CD4-positive, alpha-beta memory T cell (primary cell): ENCODE measurements at regions not wholly inside any gene's neighbourhood (a gene's known extent, or its start where the extent isn't known, plus 50 kb on each side); places are given as distances from the start of the nearest gene placed in this dataset.
A peak's percentile ranks its signal among the peaks of the same experiment; 100 is the strongest.

ENCODE experiments used
- CTCF ChIA-PET: fragments of 350-600 bp; sonication (Branson Sonifier 250); formaldehyde crosslinking; loops from one replicate; lab custom pipeline; 2021; ENCODE audit warnings: inconsistent platforms; ENCODE audit not compliant: partially characterized antibody; lab: Charles Lee
- POLR2A ChIA-PET: fragments of 350-600 bp; sonication (Branson Sonifier 250); formaldehyde crosslinking; loops from one replicate; lab custom pipeline; 2021; ENCODE audit not compliant: partially characterized antibody; lab: Charles Lee
- DNase-seq, 5 donors: peaks; one replicate each; pipeline versions ENCODE4 v3.0.0 to v3.0.0-alpha.2; 2020 to 2022; ENCODE audit warnings: mixed read lengths in 1 of 5
- H3K27ac ChIP-seq: one replicate; pipeline ENCODE4 v1.7.0; 2013; ENCODE audit warnings: low read depth, low read length
- H3K27me3 ChIP-seq: 2 replicates; pipeline ENCODE4 v1.7.0; 2013; ENCODE audit warnings: mild to moderate bottlenecking, low read length, moderate library complexity; ENCODE audit not compliant: insufficient read depth
- H3K36me3 ChIP-seq: 2 replicates; pipeline ENCODE4 v1.7.0; 2013; ENCODE audit warnings: mild to moderate bottlenecking, low read length, moderate library complexity; ENCODE audit not compliant: insufficient read depth
- H3K4me1 ChIP-seq: 2 replicates; pipeline ENCODE4 v1.7.0; 2013; ENCODE audit warnings: mild to moderate bottlenecking, low read length, moderate library complexity; ENCODE audit not compliant: insufficient read depth
- H3K4me3 ChIP-seq, 2 donors: one replicate each; pipeline ENCODE4 v1.7.0; 2013; ENCODE audit warnings: low read length in 2 of 2, mild to moderate bottlenecking in 1 of 2
- H3K9me3 ChIP-seq, 2 donors: one replicate each; pipeline ENCODE4 v1.7.0; 2013; ENCODE audit warnings: low read length in 2 of 2, control low read depth in 1 of 2; ENCODE audit not compliant: control insufficient read depth in 1 of 2
- H3K27ac Mint-ChIP-seq, 7 donors: one replicate each; pipeline ENCODE4 v1.8.0; 2020 to 2021; ENCODE audit warnings: mixed read lengths in 7 of 7, mild to moderate bottlenecking in 6 of 7, inconsistent platforms in 3 of 7, moderate library complexity in 3 of 7
- H3K27me3 Mint-ChIP-seq, 2 donors: one replicate each; pipeline ENCODE4 v1.8.0; 2020 to 2021; ENCODE audit warnings: mixed read lengths in 2 of 2
- H3K36me3 Mint-ChIP-seq, 2 donors: one replicate each; pipeline ENCODE4 v1.8.0; 2020 to 2021; ENCODE audit warnings: mixed read lengths in 2 of 2, inconsistent platforms in 1 of 2, mild to moderate bottlenecking in 1 of 2
- H3K4me1 Mint-ChIP-seq, 4 donors: one replicate each; pipeline ENCODE4 v1.8.0; 2020 to 2021; ENCODE audit warnings: mixed read lengths in 4 of 4, mild to moderate bottlenecking in 1 of 4
- H3K4me3 Mint-ChIP-seq, 8 donors: one replicate each; pipeline ENCODE4 v1.8.0; 2020 to 2021; ENCODE audit warnings: mixed read lengths in 8 of 8, mild to moderate bottlenecking in 7 of 8, moderate library complexity in 6 of 8, inconsistent platforms in 3 of 8
- H3K9me3 Mint-ChIP-seq, 8 donors: one replicate each; pipeline ENCODE4 v1.8.0; 2020 to 2021; ENCODE audit warnings: mixed read lengths in 8 of 8, mild to moderate bottlenecking in 5 of 8, inconsistent platforms in 3 of 8, moderate library complexity in 1 of 8
- intact Hi-C: fragments of 100-400 bp; cut with micrococcal nuclease; formaldehyde crosslinking; loops from one replicate; pipeline ENCODE4 v1.15.1; 2023

DNA sequence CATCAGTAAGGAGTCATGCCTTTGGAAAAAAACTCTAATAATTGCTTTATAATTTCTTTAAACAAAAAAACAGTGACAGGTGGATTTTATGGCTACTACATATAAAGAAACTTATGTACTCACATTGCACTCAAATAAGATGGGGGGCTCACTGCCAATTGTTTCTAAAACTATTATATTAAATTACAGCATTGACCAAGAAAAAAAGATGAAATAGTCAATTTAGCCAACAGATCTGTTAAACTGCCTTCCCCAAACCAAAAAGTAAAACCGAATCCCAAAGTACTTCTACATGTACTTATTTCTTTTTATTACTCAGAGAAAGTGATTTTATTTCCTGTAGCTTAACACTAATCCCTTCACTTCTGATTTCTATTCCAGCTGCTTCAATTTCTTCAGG is 716.8 kb upstream of the SLITRK5 start:
- Mint-ChIP-seq H3K36me3 (no peaks in the 10 kb centered on the region), H3K4me3 (no peak overlapping the region), H3K9me3 (peaks cover 2 to 8% (median 5%) of the 10 kb centered on the region in 8 donors), H3K27me3 (no peaks in the 10 kb centered on the region), H3K4me1 (no peaks in the 10 kb centered on the region), H3K27ac (no peak overlapping the region)
- Histone ChIP-seq H3K9me3 (no peaks in the 10 kb centered on the region), H3K27ac (no peak overlapping the region), H3K4me1 (no peaks in the 10 kb centered on the region), H3K4me3 (no peak overlapping the region), H3K27me3 (no peaks in the 10 kb centered on the region), H3K36me3 (no peaks in the 10 kb centered on the region)
- ChIA-PET POLR2A (no interaction called here), CTCF (no interaction called here)
- DNase-seq = no peak
- intact Hi-C loops = no loop called here

DNA sequence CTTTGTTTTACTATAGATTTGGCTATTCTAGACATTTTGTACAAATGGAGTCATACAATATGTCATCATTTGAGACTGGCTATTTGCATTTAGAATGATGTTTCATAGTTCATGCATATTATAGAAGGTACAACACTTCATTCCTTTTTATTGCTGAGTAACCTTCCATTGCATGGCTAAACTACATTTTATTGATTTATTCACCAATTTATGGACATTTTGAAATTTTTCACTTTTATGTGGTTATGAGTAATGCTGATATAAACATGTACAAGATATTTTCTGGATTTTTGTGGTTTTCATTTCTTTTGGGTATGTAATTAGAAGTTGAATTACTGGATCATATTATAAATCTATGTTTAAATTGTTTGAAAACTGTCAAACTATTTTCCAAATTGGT is 710.3 kb upstream of the SLITRK5 start:
- no peak overlapping the region for H3K27ac Mint-ChIP-seq
- no peaks in the 10 kb centered on the region for H3K4me1 Mint-ChIP-seq
- Histone ChIP-seq H3K4me3 (no peak overlapping the region), H3K27me3 (no peaks in the 10 kb centered on the region), H3K4me1 (no peaks in the 10 kb centered on the region), H3K9me3 (no peaks in the 10 kb centered on the region), H3K27ac (no peak overlapping the region), H3K36me3 (no peaks in the 10 kb centered on the region)
- ChIA-PET CTCF (no interaction called here), POLR2A (no interaction called here)
- H3K36me3 Mint-ChIP-seq = no peaks in the 10 kb centered on the region
- H3K9me3 Mint-ChIP-seq = peaks cover 2 to 10% (median 7%) of the 10 kb centered on the region in 8 donors
- H3K27me3 Mint-ChIP-seq = no peaks in the 10 kb centered on the region
- no peak for DNase-seq
- H3K4me3 Mint-ChIP-seq = no peak overlapping the region
- intact Hi-C loops = no loop called here

DNA sequence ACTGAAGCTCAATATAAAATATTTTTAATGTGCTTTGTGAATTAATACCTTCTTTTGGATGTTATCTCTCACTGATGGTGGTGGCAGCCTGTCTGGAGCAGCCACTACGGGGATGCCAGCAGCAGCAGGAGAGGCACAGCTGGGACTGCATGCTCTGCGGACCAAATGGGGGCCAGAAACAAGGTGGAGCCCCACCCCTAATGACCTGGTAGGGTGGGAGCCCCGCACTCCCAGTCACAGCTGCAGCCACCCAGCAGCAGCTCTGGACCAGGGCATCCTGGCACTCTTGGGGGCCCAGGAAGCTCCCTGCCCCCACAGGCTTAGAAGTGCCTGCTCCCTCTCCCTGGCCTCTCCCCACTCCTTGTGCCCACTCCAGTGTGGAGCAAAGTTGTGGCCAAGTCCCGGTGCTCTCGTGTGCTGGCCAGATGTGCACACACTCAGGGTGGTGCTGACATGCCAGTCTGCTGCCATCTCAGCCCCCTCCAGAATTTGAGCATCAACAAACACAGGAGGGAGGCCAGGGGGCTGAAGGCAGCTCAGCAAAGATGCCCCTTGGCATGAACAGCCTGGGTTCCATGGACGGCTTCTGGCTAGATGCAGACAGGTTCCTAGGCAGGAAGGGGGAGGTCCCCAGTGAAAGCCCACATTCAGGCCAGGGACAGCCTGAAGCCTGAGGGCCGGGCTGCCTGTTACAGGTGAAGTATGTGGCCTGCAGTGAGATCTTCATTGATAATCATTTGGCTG is 696.7 kb upstream of the SLITRK5 start:
- Histone ChIP-seq H3K4me3 (no peak overlapping the region), H3K27ac (no peak overlapping the region), H3K36me3 (no peaks in the 10 kb centered on the region), H3K9me3 (no peaks in the 10 kb centered on the region), H3K27me3 (no peaks in the 10 kb centered on the region), H3K4me1 (no peaks in the 10 kb centered on the region)
- Mint-ChIP-seq H3K36me3 (no peaks in the 10 kb centered on the region), H3K27me3 (no peaks in the 10 kb centered on the region), H3K9me3 (peaks cover 0 to 3% (median 0%) of the 10 kb centered on the region in 8 donors), H3K4me3 (no peak overlapping the region), H3K27ac (no peak overlapping the region), H3K4me1 (no peaks in the 10 kb centered on the region)
- no peak for DNase-seq
- CTCF ChIA-PET = no interaction called here
- intact Hi-C loops = no loop called here
- POLR2A ChIA-PET = no interaction called here

DNA sequence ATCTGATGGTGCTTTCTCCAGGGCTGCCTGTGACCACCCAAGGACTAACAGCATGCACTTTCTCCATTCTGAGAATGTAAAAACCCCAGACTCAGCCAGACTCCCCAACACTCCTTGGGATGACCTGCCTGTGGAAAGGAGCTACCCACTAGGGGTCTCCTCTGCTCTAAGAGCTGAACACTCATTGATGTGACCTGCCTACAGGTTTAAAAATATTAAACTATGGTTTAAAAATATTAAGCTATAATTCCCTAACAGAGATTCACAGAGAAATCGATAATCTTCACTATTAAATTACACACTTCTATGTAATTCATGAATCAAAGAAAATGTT is 696.2 kb upstream of the SLITRK5 start:
- peaks cover 0 to 5% (median 0%) of the 10 kb centered on the region in 8 donors for H3K9me3 Mint-ChIP-seq
- intact Hi-C loops = no loop called here

GRCh38 chr13:86976521-86977324 is 694.4 kb upstream of the SLITRK5 start:
- ChIA-PET POLR2A (no interaction called here), CTCF (no interaction called here)
- Histone ChIP-seq H3K4me3 (no peak overlapping the region), H3K36me3 (no peaks in the 10 kb centered on the region), H3K4me1 (no peaks in the 10 kb centered on the region), H3K27me3 (no peaks in the 10 kb centered on the region), H3K9me3 (no peaks in the 10 kb centered on the region), H3K27ac (no peak overlapping the region)
- Mint-ChIP-seq H3K36me3 (no peaks in the 10 kb centered on the region), H3K27me3 (no peaks in the 10 kb centered on the region), H3K27ac (no peak overlapping the region), H3K9me3 (peaks cover 0 to 5% (median 0%) of the 10 kb centered on the region in 8 donors), H3K4me1 (no peaks in the 10 kb centered on the region), H3K4me3 (no peak overlapping the region)
- DNase-seq = no peak
- intact Hi-C loops = no loop called here

More for the DNA sequence above, 696.2 kb upstream of the SLITRK5 start:
- H3K27ac Mint-ChIP-seq = no peak overlapping the region
- Histone ChIP-seq H3K27ac (no peak overlapping the region), H3K4me1 (no peaks in the 10 kb centered on the region), H3K4me3 (no peak overlapping the region), H3K36me3 (no peaks in the 10 kb centered on the region), H3K27me3 (no peaks in the 10 kb centered on the region), H3K9me3 (no peaks in the 10 kb centered on the region)
- no peaks in the 10 kb centered on the region for H3K36me3 Mint-ChIP-seq
- CTCF ChIA-PET = no interaction called here
- H3K27me3 Mint-ChIP-seq = no peaks in the 10 kb centered on the region
- H3K4me1 Mint-ChIP-seq = no peaks in the 10 kb centered on the region
- DNase-seq = no peak
- POLR2A ChIA-PET = no interaction called here
- H3K4me3 Mint-ChIP-seq = no peak overlapping the region

DNA sequence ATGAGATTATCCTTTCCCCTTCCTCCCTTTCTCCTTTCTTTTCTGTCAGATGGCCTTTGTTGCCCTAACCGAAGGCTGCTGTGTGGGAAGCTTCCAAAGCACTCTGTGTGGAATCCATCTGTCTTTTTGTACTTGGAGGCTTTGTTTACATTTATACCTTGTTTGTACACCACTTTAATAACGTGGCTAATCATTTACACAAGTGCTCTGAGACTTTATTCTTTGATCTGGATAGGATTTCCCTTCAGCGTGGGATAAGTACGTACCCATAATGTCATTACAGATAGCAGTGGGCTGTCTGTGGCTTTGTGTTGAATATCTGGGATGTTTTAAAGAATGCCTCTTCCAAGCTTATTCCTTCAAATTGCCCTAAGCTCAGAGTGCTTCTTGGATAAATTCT is 684.7 kb upstream of the SLITRK5 start:
- H3K4me1 Mint-ChIP-seq = no peaks in the 10 kb centered on the region
- CTCF ChIA-PET = no interaction called here
- intact Hi-C loops = no loop called here

GRCh38 chr13:86992251-86992650 is 678.9 kb upstream of the SLITRK5 start:
- intact Hi-C loops = no loop called here
- H3K27ac Mint-ChIP-seq = no peak overlapping the region
- Histone ChIP-seq H3K27me3 (no peaks in the 10 kb centered on the region), H3K27ac (no peak overlapping the region), H3K9me3 (peaks cover 0 to 5% of the 10 kb centered on the region in 2 donors), H3K4me1 (no peaks in the 10 kb centered on the region), H3K4me3 (no peak overlapping the region), H3K36me3 (no peaks in the 10 kb centered on the region)
- no peak for DNase-seq
- no peaks in the 10 kb centered on the region for H3K27me3 Mint-ChIP-seq
- ChIA-PET POLR2A (no interaction called here), CTCF (no interaction called here)
- no peaks in the 10 kb centered on the region for H3K36me3 Mint-ChIP-seq
- no peaks in the 10 kb centered on the region for H3K4me1 Mint-ChIP-seq
- peaks cover 0 to 28% (median 11%) of the 10 kb centered on the region in 8 donors for H3K9me3 Mint-ChIP-seq
- no peak overlapping the region for H3K4me3 Mint-ChIP-seq

More for the DNA sequence above, 684.7 kb upstream of the SLITRK5 start:
- Histone ChIP-seq H3K4me3 (peak overlapping the region in 1 of 2 donors; percentile 27), H3K9me3 (no peaks in the 10 kb centered on the region), H3K4me1 (no peaks in the 10 kb centered on the region), H3K36me3 (no peaks in the 10 kb centered on the region), H3K27me3 (no peaks in the 10 kb centered on the region), H3K27ac (no peak overlapping the region)
- no peak for DNase-seq
- Mint-ChIP-seq H3K36me3 (no peaks in the 10 kb centered on the region), H3K27me3 (no peaks in the 10 kb centered on the region), H3K27ac (peak overlapping the region in 1 of 7 donors; percentile 76), H3K9me3 (peaks cover 0 to 7% (median 2%) of the 10 kb centered on the region in 8 donors), H3K4me3 (no peak overlapping the region)
- POLR2A ChIA-PET = no interaction called here
